Naive thymus-derived CD4-positive, alpha-beta T cell (primary cell): ENCODE measurements at regions not wholly inside any gene's neighbourhood (a gene's known extent, or its start where the extent isn't known, plus 50 kb on each side); places are given as distances from the start of the nearest gene placed in this dataset. TPM values are rescaled to one million over a fixed set of nuclear protein-coding genes. Genes with fewer than 3 reads are reported as not detected.

Experiments used
- microRNA-seq: library from miRNA; unstranded; fragments of <30 nt; microRNA quantifications from one replicate; pipeline ENCODE4 v1.2.0, GENCODE V29; 2022; ENCODE audit warnings: borderline microRNAs expressed

Small RNA genes lying in the stretch of these regions (microRNA-seq; reads per million reads assigned to microRNA genes)
- not detected for gene MIR5701-3
